OCI-LY1 (cell line): ENCODE measurements at regions not wholly inside any gene's neighbourhood (a gene's known extent, or its start where the extent isn't known, plus 50 kb on each side); places are given as distances from the start of the nearest gene placed in this dataset.

ENCODE experiments used
- EZH2 ChIP-seq: fragments of 200-600 bp; sonication (generic), shearing (Covaris generic); IDR thresholded peaks from 2 replicates; pipeline ENCODE4 v1.8.0; 2017; ENCODE audit warnings: borderline replicate concordance, mixed run types, mild to moderate bottlenecking, antibody characterized with exemption, low read length, moderate library complexity, mixed read lengths
- TF ChIP-seq, protein P1 (sequence below): fragments of 200-600 bp; sonication (generic), shearing (Covaris generic); IDR thresholded peaks from 2 replicates; pipeline ENCODE4 v1.5.1; 2017; ENCODE audit warnings: mild to moderate bottlenecking, antibody characterized with exemption, low read length, moderate library complexity, mixed read lengths

DNA sequence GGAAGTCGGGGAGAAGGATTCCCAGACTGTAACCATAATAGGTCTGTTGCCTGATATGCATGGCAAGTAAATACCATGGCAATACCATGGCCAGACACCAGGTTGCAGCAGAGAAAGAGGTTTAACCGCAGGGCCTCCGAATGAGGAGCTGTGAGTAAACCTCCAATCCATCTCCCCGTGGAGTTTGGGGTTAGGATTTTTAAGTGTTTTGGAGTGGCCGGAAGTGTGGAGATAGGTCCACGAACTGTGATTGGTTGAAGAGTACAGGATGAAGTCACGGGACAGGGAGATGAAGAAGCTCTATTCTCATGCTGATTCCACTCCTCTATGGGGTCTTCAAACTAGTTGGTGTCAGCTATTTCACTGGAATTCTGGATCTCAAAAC, 127.9 kb downstream of the ST8SIA2 start:
- TF ChIP-seq, protein P1, sequence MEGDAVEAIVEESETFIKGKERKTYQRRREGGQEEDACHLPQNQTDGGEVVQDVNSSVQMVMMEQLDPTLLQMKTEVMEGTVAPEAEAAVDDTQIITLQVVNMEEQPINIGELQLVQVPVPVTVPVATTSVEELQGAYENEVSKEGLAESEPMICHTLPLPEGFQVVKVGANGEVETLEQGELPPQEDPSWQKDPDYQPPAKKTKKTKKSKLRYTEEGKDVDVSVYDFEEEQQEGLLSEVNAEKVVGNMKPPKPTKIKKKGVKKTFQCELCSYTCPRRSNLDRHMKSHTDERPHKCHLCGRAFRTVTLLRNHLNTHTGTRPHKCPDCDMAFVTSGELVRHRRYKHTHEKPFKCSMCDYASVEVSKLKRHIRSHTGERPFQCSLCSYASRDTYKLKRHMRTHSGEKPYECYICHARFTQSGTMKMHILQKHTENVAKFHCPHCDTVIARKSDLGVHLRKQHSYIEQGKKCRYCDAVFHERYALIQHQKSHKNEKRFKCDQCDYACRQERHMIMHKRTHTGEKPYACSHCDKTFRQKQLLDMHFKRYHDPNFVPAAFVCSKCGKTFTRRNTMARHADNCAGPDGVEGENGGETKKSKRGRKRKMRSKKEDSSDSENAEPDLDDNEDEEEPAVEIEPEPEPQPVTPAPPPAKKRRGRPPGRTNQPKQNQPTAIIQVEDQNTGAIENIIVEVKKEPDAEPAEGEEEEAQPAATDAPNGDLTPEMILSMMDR: peak; percentile 55
- no peak for TF ChIP-seq EZH2
